ENCODE measurements at regions not wholly inside any gene's neighbourhood (a gene's known extent, or its start where the extent isn't known, plus 50 kb on each side); places are given as distances from the start of the nearest gene placed in this dataset.

DNA sequence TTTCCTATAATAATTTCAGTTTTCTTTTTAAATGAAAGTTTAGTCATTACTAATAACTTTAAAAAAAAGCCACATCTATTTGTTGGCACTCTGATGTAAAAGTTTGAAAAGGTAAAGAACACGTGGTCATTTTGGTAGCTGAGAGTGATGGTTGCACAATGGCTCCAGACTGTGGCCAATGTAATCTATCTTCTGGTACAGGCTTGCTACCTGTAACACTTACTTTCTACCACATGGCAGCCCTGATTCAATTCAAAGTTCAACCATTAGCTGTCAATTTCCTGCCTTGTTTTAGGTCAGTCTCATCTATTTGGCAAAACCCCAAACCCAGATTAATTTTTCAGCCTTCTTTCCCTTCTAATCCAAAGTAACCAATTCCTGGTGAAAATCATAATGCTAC, 126.1 kb downstream of the TUSC7 start:
- Mint-ChIP-seq H3K4me3 (no peak overlapping the region), H3K27me3 (no peaks in the 10 kb centered on the region), H3K36me3 (no peaks in the 10 kb centered on the region), H3K4me1 (no peaks in the 10 kb centered on the region), H3K27ac (no peak overlapping the region), H3K9me3 (peaks cover 0 to 11% (median 2%) of the 10 kb centered on the region in 5 donors)
- H3K4me1 ChIP-seq (ENCODE audit: insufficient read depth, low read length): no peaks in the 10 kb centered on the region
- DNase-seq: no peak
- no peaks in the 10 kb centered on the region for H3K27me3 ChIP-seq (ENCODE audit: insufficient read depth, low read length, poor library complexity, severe bottlenecking)
- ChIA-PET POLR2A (no interaction called here), CTCF (no interaction called here)
- H3K36me3 ChIP-seq (ENCODE audit: insufficient read depth, low read length): no peaks in the 10 kb centered on the region
- no peaks in the 10 kb centered on the region for H3K9me3 ChIP-seq (ENCODE audit: low read length)
- no peak overlapping the region for H3K4me3 ChIP-seq (ENCODE audit: low read length)
- H3K27ac ChIP-seq (ENCODE audit: low read depth, low read length): no peak overlapping the region

DNA sequence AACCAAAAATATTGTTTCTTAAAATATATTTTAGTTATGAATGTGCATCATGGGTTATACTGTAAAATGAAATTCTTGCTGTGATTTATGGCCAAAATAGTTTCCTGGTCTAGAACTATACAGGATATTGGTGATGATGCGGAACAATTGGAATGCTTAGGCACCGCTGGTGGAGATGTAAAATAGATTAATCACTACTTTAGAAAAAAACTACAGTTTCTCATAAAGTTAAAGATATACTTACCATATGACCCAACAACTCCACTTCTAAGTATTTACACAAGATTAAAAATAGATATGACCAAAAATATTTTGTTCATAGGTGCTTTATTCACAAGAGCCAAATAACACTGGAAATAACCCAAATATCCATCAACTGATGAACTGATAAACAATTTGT, 126.7 kb downstream of the TUSC7 start:
- Histone ChIP-seq H3K36me3 (ENCODE audit: insufficient read depth, low read length) (no peaks in the 10 kb centered on the region), H3K4me1 (ENCODE audit: insufficient read depth, low read length) (no peaks in the 10 kb centered on the region), H3K27me3 (ENCODE audit: insufficient read depth, low read length, poor library complexity, severe bottlenecking) (no peaks in the 10 kb centered on the region), H3K4me3 (ENCODE audit: low read length) (no peak overlapping the region), H3K27ac (ENCODE audit: low read depth, low read length) (no peak overlapping the region), H3K9me3 (ENCODE audit: low read length) (no peaks in the 10 kb centered on the region)
- Mint-ChIP-seq H3K27me3 (no peaks in the 10 kb centered on the region), H3K27ac (no peak overlapping the region), H3K4me3 (no peak overlapping the region), H3K9me3 (peaks cover 0 to 11% (median 2%) of the 10 kb centered on the region in 5 donors), H3K36me3 (no peaks in the 10 kb centered on the region), H3K4me1 (no peaks in the 10 kb centered on the region)
- CTCF ChIA-PET: no interaction called here
- no peak for DNase-seq
- POLR2A ChIA-PET: no interaction called here

DNA sequence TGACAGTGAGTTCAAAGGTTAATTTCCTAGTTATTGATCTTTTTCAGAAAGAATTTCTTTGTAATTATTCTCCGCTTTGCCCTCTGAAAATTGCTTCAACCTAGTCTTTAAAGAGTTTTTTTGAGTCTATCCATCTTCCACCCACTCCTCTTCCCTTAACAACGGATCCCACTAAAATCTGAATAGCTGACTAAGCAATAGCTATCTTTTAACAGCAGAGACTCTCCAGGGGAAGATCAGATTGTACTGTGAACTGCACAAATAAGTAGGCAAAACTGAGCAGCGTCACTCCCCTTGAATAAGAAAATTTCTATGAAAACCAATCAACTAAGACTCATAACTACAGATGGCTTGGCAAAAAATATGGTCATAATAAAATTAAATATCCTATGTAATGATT, 127.9 kb downstream of the TUSC7 start:
- no peaks in the 10 kb centered on the region for H3K4me1 Mint-ChIP-seq
- DNase-seq: no peak
- CTCF ChIA-PET: no interaction called here
- H3K27me3 ChIP-seq (ENCODE audit: insufficient read depth, low read length, poor library complexity, severe bottlenecking): no peaks in the 10 kb centered on the region
- no peak overlapping the region for H3K27ac ChIP-seq (ENCODE audit: low read depth, low read length)
- H3K4me3 Mint-ChIP-seq: no peak overlapping the region
- POLR2A ChIA-PET: no interaction called here
- H3K36me3 ChIP-seq (ENCODE audit: insufficient read depth, low read length): no peaks in the 10 kb centered on the region
- no peaks in the 10 kb centered on the region for H3K36me3 Mint-ChIP-seq
- no peak overlapping the region for H3K27ac Mint-ChIP-seq
- no peak overlapping the region for H3K4me3 ChIP-seq (ENCODE audit: low read length)
- H3K27me3 Mint-ChIP-seq: no peaks in the 10 kb centered on the region
- H3K4me1 ChIP-seq (ENCODE audit: insufficient read depth, low read length): no peaks in the 10 kb centered on the region
- H3K9me3 Mint-ChIP-seq: peaks cover 0 to 6% (median 2%) of the 10 kb centered on the region in 5 donors
- no peaks in the 10 kb centered on the region for H3K9me3 ChIP-seq (ENCODE audit: low read length)

DNA sequence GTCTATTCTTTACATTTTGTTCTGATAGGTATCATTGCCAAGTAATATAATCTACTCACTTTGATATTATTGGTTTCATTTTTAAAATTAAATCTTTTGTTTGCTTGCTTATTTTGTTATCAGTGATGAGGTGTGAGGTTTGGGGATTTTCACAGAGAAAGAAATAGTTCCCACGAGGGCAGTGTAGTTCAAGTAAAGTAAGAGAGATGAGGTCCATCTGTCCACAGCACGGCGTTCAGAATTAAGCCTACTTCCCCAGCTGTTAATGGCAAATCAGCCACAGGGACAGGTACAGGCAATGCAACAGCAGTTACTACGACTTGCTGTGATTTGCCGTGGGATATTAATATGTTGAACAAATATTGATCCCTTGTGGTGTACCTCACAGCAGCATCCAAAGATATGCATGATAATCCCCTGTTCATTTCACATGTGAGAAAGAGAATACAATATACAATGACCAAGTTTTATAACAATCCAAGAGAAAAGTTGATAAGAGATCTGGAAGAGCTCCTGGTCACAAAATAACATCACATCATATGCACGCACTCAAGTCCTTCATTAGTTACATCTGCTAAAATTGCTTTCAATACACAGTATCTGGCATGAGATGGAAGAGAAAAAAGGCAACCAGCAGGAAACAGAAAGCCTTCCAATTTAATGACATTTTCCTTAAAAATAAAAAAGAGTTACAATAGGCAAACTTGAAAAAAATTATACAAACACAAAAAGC, 131.6 kb downstream of the TUSC7 start:
- Histone ChIP-seq H3K27me3 (ENCODE audit: insufficient read depth, low read length, poor library complexity, severe bottlenecking) (no peaks in the 10 kb centered on the region), H3K27ac (ENCODE audit: low read depth, low read length) (no peak overlapping the region), H3K4me3 (ENCODE audit: low read length) (no peak overlapping the region), H3K9me3 (ENCODE audit: low read length) (no peaks in the 10 kb centered on the region), H3K4me1 (ENCODE audit: insufficient read depth, low read length) (no peaks in the 10 kb centered on the region), H3K36me3 (ENCODE audit: insufficient read depth, low read length) (no peaks in the 10 kb centered on the region)
- Mint-ChIP-seq H3K9me3 (peaks cover 0 to 10% (median 2%) of the 10 kb centered on the region in 5 donors), H3K4me3 (no peak overlapping the region), H3K27me3 (no peaks in the 10 kb centered on the region), H3K27ac (no peak overlapping the region), H3K4me1 (no peaks in the 10 kb centered on the region), H3K36me3 (no peaks in the 10 kb centered on the region)
- CTCF ChIA-PET: no interaction called here
- POLR2A ChIA-PET: no interaction called here
- DNase-seq: no peak

DNA sequence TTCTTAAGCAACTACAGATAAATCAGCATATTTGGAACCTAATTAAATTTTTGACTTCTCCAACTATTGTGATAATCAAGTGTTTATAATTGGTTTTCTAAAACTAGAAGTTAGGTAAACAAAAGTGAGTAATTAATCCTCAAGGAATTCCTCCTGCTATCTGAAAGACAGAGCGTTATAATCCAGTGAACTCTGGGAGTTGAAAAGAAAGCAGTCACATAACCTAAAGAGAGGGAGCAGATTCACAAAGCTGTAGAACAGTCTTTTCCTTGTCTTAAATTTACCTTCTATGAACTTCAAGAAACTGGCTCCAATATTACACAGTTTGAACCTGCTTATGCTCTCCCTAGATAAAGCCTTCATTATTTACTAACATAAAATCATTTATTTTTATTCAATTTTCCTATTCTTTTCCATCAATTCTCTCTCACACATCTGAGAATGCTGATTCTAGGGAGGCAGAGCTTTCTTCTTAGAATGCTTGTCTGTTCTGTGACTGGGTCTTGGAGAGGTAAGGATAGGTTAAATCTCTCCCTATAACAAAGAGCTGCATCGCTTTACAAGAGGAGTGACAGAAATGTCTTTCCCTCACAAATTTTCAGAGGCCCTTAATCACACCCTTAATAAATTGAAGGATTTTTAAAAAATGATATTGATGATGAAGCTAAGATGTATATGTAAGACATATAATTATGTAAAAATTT, 132.8 kb downstream of the TUSC7 start:
- Mint-ChIP-seq H3K4me3 (no peak overlapping the region), H3K36me3 (no peaks in the 10 kb centered on the region), H3K27ac (no peak overlapping the region), H3K9me3 (peaks cover 0 to 10% (median 3%) of the 10 kb centered on the region in 5 donors), H3K27me3 (no peaks in the 10 kb centered on the region), H3K4me1 (no peaks in the 10 kb centered on the region)
- no peaks in the 10 kb centered on the region for H3K36me3 ChIP-seq (ENCODE audit: insufficient read depth, low read length)
- no peak for DNase-seq
- H3K4me1 ChIP-seq (ENCODE audit: insufficient read depth, low read length): no peaks in the 10 kb centered on the region
- no peak overlapping the region for H3K27ac ChIP-seq (ENCODE audit: low read depth, low read length)
- H3K4me3 ChIP-seq (ENCODE audit: low read length): no peak overlapping the region
- no peaks in the 10 kb centered on the region for H3K27me3 ChIP-seq (ENCODE audit: insufficient read depth, low read length, poor library complexity, severe bottlenecking)
- CTCF ChIA-PET: no interaction called here
- no peaks in the 10 kb centered on the region for H3K9me3 ChIP-seq (ENCODE audit: low read length)
- POLR2A ChIA-PET: no interaction called here

DNA sequence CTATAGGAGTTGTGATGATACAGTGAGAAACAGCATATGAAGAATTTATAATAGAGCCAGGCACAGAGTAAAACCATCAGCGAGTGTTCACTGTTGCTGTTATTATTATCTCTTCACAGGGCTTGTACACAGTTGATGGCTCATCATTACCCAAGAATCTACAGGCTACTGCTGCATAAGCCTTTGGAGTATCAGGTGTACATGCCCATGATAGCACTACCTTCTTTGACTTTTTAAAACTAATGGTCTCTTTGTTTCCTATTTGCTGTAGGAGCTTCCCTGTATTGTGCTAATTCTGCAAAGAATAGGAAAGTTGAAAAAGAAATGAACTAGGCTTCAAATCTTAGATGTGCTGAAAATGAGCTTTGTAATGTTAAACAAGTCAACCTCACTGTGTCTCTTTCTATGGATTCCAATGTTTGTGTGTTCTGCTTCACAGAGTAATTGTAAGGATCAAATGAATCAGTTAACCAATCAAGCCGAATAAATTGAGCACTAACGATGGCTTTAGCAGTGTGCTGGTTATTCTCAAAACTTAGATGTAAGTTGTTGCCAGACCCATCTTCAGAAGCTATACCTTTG, 138.8 kb downstream of the TUSC7 start:
- no peaks in the 10 kb centered on the region for H3K9me3 ChIP-seq (ENCODE audit: low read length)
- no peak overlapping the region for H3K27ac Mint-ChIP-seq
- no peak overlapping the region for H3K4me3 ChIP-seq (ENCODE audit: low read length)
- H3K27ac ChIP-seq (ENCODE audit: low read depth, low read length): no peak overlapping the region
- no peaks in the 10 kb centered on the region for H3K4me1 Mint-ChIP-seq
- no peak overlapping the region for H3K4me3 Mint-ChIP-seq
- H3K4me1 ChIP-seq (ENCODE audit: insufficient read depth, low read length): no peaks in the 10 kb centered on the region
- ChIA-PET CTCF (no interaction called here), POLR2A (no interaction called here)
- no peaks in the 10 kb centered on the region for H3K27me3 ChIP-seq (ENCODE audit: insufficient read depth, low read length, poor library complexity, severe bottlenecking)
- no peaks in the 10 kb centered on the region for H3K27me3 Mint-ChIP-seq
- DNase-seq: no peak
- no peaks in the 10 kb centered on the region for H3K36me3 ChIP-seq (ENCODE audit: insufficient read depth, low read length)
- H3K9me3 Mint-ChIP-seq: peaks cover 2 to 9% (median 6%) of the 10 kb centered on the region in 5 donors
- H3K36me3 Mint-ChIP-seq: no peaks in the 10 kb centered on the region

DNA sequence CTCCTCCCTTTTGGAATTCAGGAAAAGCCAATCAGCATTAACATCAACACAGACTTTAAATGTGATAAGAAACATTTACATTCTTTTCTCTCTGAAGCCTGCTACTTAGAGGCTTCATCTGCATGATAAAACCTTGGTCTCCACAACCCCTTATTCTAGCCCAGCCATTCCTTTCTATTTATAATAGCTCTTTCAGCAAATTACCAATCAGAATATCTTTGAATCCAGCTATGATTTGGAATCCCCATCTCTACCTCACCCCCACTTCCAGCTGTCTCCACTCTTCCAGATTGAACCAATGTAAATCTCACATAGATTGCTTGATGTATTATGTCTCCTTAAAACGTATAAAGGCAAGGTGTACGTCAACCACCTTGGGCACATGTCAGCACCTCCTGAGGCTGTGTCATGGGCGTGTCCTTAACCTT, 139.7 kb downstream of the TUSC7 start:
- Mint-ChIP-seq H3K9me3 (peaks cover 2 to 10% (median 8%) of the 10 kb centered on the region in 5 donors), H3K4me1 (no peaks in the 10 kb centered on the region), H3K27me3 (no peaks in the 10 kb centered on the region), H3K36me3 (no peaks in the 10 kb centered on the region), H3K4me3 (no peak overlapping the region), H3K27ac (no peak overlapping the region)
- Histone ChIP-seq H3K9me3 (ENCODE audit: low read length) (no peaks in the 10 kb centered on the region), H3K36me3 (ENCODE audit: insufficient read depth, low read length) (no peaks in the 10 kb centered on the region), H3K4me1 (ENCODE audit: insufficient read depth, low read length) (no peaks in the 10 kb centered on the region), H3K27me3 (ENCODE audit: insufficient read depth, low read length, poor library complexity, severe bottlenecking) (no peaks in the 10 kb centered on the region), H3K27ac (ENCODE audit: low read depth, low read length) (no peak overlapping the region), H3K4me3 (ENCODE audit: low read length) (no peak overlapping the region)
- DNase-seq: no peak
- ChIA-PET CTCF (no interaction called here), POLR2A (no interaction called here)

DNA sequence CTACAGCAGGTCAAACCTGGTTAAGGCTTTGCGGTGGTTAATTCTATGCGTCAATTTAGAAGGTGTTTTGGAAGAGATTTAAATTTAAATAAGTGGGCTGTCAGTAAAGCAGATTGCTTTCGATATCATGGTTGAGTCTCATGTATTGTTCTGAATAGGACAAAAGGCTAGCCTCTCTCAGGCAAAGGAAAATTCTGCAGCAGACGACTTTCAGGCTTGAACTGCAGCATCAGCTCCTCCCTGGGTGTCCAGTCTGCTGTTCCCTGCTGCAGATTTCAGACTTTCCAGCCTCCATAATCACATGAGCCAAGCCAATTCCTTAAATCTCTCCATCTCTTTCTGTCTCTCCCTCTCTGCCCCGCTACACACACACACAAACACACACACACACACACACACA, 143.2 kb downstream of the TUSC7 start:
- Histone ChIP-seq H3K36me3 (ENCODE audit: insufficient read depth, low read length) (no peaks in the 10 kb centered on the region), H3K4me1 (ENCODE audit: insufficient read depth, low read length) (no peaks in the 10 kb centered on the region), H3K9me3 (ENCODE audit: low read length) (no peaks in the 10 kb centered on the region), H3K27me3 (ENCODE audit: insufficient read depth, low read length, poor library complexity, severe bottlenecking) (no peaks in the 10 kb centered on the region), H3K27ac (ENCODE audit: low read depth, low read length) (no peak overlapping the region), H3K4me3 (ENCODE audit: low read length) (no peak overlapping the region)
- DNase-seq: no peak
- H3K9me3 Mint-ChIP-seq: peaks cover 2 to 10% (median 4%) of the 10 kb centered on the region in 5 donors
- no peak overlapping the region for H3K27ac Mint-ChIP-seq
- H3K4me1 Mint-ChIP-seq: no peaks in the 10 kb centered on the region
- POLR2A ChIA-PET: no interaction called here
- CTCF ChIA-PET: no interaction called here
- H3K36me3 Mint-ChIP-seq: no peaks in the 10 kb centered on the region
- no peak overlapping the region for H3K4me3 Mint-ChIP-seq
- H3K27me3 Mint-ChIP-seq: no peaks in the 10 kb centered on the region

Data from CD8-positive, alpha-beta memory T cell (primary cell).